Endothelial cell of umbilical vein (primary cell): ENCODE measurements at regions not wholly inside any gene's neighbourhood (a gene's known extent, or its start where the extent isn't known, plus 50 kb on each side); places are given as distances from the start of the nearest gene placed in this dataset.

ENCODE experiments used
- BruUV-seq: library from RNA; stranded (reverse); fragments of 400-500 nt; replicated peaks from 2 replicates; lab custom pipeline; 2021; lab: Mats Ljungman, UMichigan
- CTCF ChIA-PET: fragments of 300-600, 350-600 bp; sonication (Branson Sonifier 250); formaldehyde crosslinking; loops from one replicate; lab custom pipeline; 2021; ENCODE audit warnings: antibody characterized with exemption, inconsistent platforms; lab: Charles Lee
- POLR2A ChIA-PET: fragments of 300-600, 350-600 bp; sonication (Branson Sonifier 250); formaldehyde crosslinking; loops from one replicate; lab custom pipeline; 2021; ENCODE audit warnings: antibody characterized with exemption, inconsistent platforms; lab: Charles Lee
- DNase-seq: peaks from one replicate; pipeline ENCODE4 v3.0.0-alpha.2; 2011; ENCODE audit warnings: low read depth, low spot score
- FAIRE-seq: peaks from 2 replicates; lab custom pipeline; 2011; peaks lifted over from hg19 to GRCh38; lab: Jason Lieb, UNC
- H2AFZ ChIP-seq: 2 replicates; pipeline ENCODE4 v1.6.0; 2012; ENCODE audit warnings: low read depth, low read length, control low read depth, inconsistent platforms
- H3K27ac ChIP-seq: 2 replicates; pipeline ENCODE4 v1.5.1; 2011; ENCODE audit warnings: low read depth, mild to moderate bottlenecking, control low read depth, low read length, moderate library complexity; ENCODE audit not compliant: insufficient read depth
- H3K27me3 ChIP-seq, 2 experiments: 2 replicates each; pipeline versions ENCODE4 v1.6.0 to v1.6.1; 2011; ENCODE audit warnings: low read length in 2 of 2, mixed read lengths in 1 of 2; ENCODE audit not compliant: control insufficient read depth in 2 of 2, insufficient read depth in 2 of 2
- H3K36me3 ChIP-seq, 2 experiments: 2 replicates in 1 of 2; 3 replicates in 1 of 2; pipeline ENCODE4 v1.5.1; 2011; ENCODE audit warnings: low read length in 2 of 2, mild to moderate bottlenecking in 1 of 2, moderate library complexity in 1 of 2; ENCODE audit not compliant: control insufficient read depth in 2 of 2, insufficient read depth in 2 of 2; ENCODE audit errors: extremely low read depth in 1 of 2
- H3K4me1 ChIP-seq: 3 replicates; pipeline ENCODE4 v1.5.1; 2011; ENCODE audit warnings: mild to moderate bottlenecking, low read length; ENCODE audit not compliant: control insufficient read depth, insufficient read depth; ENCODE audit errors: extremely low read depth
- H3K4me2 ChIP-seq: 2 replicates; pipeline ENCODE4 v1.6.1; 2011; ENCODE audit warnings: low read length, control low read depth, mixed read lengths; ENCODE audit not compliant: insufficient read depth
- H3K4me3 ChIP-seq, 3 experiments: fragments of 200-600 bp in 1 of 3; sonication (generic), shearing (Covaris generic) in 1 of 3; replicated peaks in 1 of 3; 2 replicates each; pipeline ENCODE4 v1.5.1; 2011 to 2016; ENCODE audit warnings: control low read depth in 3 of 3, low read length in 3 of 3, mild to moderate bottlenecking in 2 of 3, inconsistent platforms in 1 of 3, low read depth in 1 of 3, moderate library complexity in 1 of 3; ENCODE audit not compliant: insufficient read depth in 1 of 3
- H3K79me2 ChIP-seq: 2 replicates; pipeline ENCODE4 v1.6.0; 2012; ENCODE audit warnings: low read length, inconsistent platforms; ENCODE audit not compliant: control insufficient read depth, insufficient read depth
- H3K9ac ChIP-seq: replicated peaks from 2 replicates; pipeline ENCODE3; 2011; ENCODE audit warnings: low read length, control low read depth; ENCODE audit not compliant: insufficient read depth; ENCODE audit errors: extremely low read depth
- H3K9me1 ChIP-seq: replicated peaks from 3 replicates; pipeline ENCODE4 v1.6.0; 2011; ENCODE audit warnings: mild to moderate bottlenecking, low read length; ENCODE audit not compliant: control insufficient read depth, insufficient read depth; ENCODE audit errors: extremely low read depth
- H3K9me3 ChIP-seq: replicated peaks from 2 replicates; pipeline ENCODE4 v1.5.1; 2012; ENCODE audit warnings: low read length, inconsistent platforms; ENCODE audit not compliant: control insufficient read depth, insufficient read depth
- H4K20me1 ChIP-seq: replicated peaks from 2 replicates; pipeline ENCODE3; 2011; ENCODE audit warnings: mild to moderate bottlenecking, low read length; ENCODE audit not compliant: control insufficient read depth, insufficient read depth; ENCODE audit errors: extremely low read depth
- CTCF ChIP-seq, 2 donors: IDR thresholded peaks; 1 replicate in 1 of 2; 2 replicates in 1 of 2; pipeline ENCODE4 v1.5.1; 2011; ENCODE audit warnings: low read length in 2 of 2, mild to moderate bottlenecking in 2 of 2, moderate library complexity in 2 of 2, control low read depth in 1 of 2, inconsistent platforms in 1 of 2, low read depth in 1 of 2; ENCODE audit not compliant: insufficient read depth in 1 of 2; ENCODE audit errors: extremely low read depth in 1 of 2
- EZH2 ChIP-seq: IDR thresholded peaks from 2 replicates; pipeline ENCODE4 v1.6.1; 2012; ENCODE audit warnings: borderline replicate concordance, low read depth, mild to moderate bottlenecking, moderate library complexity, low read length, inconsistent platforms; ENCODE audit not compliant: severe bottlenecking
- FOS ChIP-seq: IDR thresholded peaks from 2 replicates; pipeline ENCODE4 v1.6.1; 2011; ENCODE audit warnings: mild to moderate bottlenecking, low read length, moderate library complexity, borderline replicate concordance; ENCODE audit not compliant: insufficient read depth
- GATA2 ChIP-seq: IDR thresholded peaks from 2 replicates; pipeline ENCODE4 v1.7.0; 2011; ENCODE audit warnings: low read depth, mild to moderate bottlenecking, moderate library complexity, mixed read lengths, low read length; ENCODE audit not compliant: insufficient read length, insufficient read depth
- JUN ChIP-seq: IDR thresholded peaks from 2 replicates; pipeline ENCODE4 v1.6.1; 2011; ENCODE audit warnings: borderline replicate concordance, low read depth; ENCODE audit not compliant: insufficient read length, insufficient read depth
- MAX ChIP-seq: IDR thresholded peaks from 2 replicates; pipeline ENCODE4 v1.6.1; 2011; ENCODE audit not compliant: insufficient read depth, insufficient read length
- MYC ChIP-seq: IDR thresholded peaks from one replicate; pipeline ENCODE4 v1.6.1; 2011; ENCODE audit warnings: mild to moderate bottlenecking, low read depth, low read length
- POLR2A ChIP-seq: IDR thresholded peaks from 2 replicates; pipeline ENCODE4 v1.6.1; 2012; ENCODE audit warnings: low read depth, mild to moderate bottlenecking, control low read depth, low read length
- POLR2AphosphoS5 ChIP-seq: IDR thresholded peaks from 2 replicates; pipeline ENCODE4 v1.6.1; 2012; ENCODE audit warnings: low read depth, mild to moderate bottlenecking, control low read depth, low read length, moderate library complexity; ENCODE audit not compliant: insufficient read depth
- dilution Hi-C: fragments of 300-500 bp; cut with MboI; formaldehyde crosslinking; loops from one replicate; pipeline ENCODE4 v1.15.0; 2019; ENCODE audit warnings: low sequenced_read_pairs; ENCODE audit not compliant: extremely low pct_ligation_motif_present
- intact Hi-C: fragments of 100-400 bp; cut with micrococcal nuclease; formaldehyde crosslinking; loops from one replicate; pipeline ENCODE4 v1.10.0; 2022

- no peak for FAIRE-seq
Measured at GRCh38 chr1:170354690-170355089, 177.3 kb upstream of the GORAB start.

GRCh38 chr1:170355267-170355801 lies 176.6 kb upstream of the GORAB start:
- no peaks in the 10 kb centered on the region for H3K27me3 ChIP-seq
- H3K9me3 ChIP-seq, result no peaks in the 10 kb centered on the region
- FAIRE-seq, result no peak
- TF ChIP-seq FOS, result no peak
- TF ChIP-seq GATA2, result no peak
- no peak for TF ChIP-seq EZH2
- TF ChIP-seq POLR2AphosphoS5, result no peak
- TF ChIP-seq MAX, result no peak
- TF ChIP-seq POLR2A, result no peak
- no peak for TF ChIP-seq MYC
- TF ChIP-seq CTCF (IDR thresholded peaks at IDR 0.05; ENCODE audit: extremely low read depth in 1 of 2, insufficient read depth in 1 of 2, low read depth in 1 of 2, low read length in 2 of 2), result no peak
- no peak for TF ChIP-seq JUN
- H3K79me2 ChIP-seq, result no peaks in the 10 kb centered on the region
- no peaks in the 10 kb centered on the region for H3K36me3 ChIP-seq
- CTCF ChIA-PET, result no interaction called here
- H3K27ac ChIP-seq, result no peak overlapping the region
- no peaks in the 10 kb centered on the region for H3K4me1 ChIP-seq
- H3K4me3 ChIP-seq, result no peak overlapping the region
- H3K9ac ChIP-seq, result no peak overlapping the region
- no peak overlapping the region for H2AFZ ChIP-seq
- POLR2A ChIA-PET, result no interaction called here
- BruUV-seq, result no TSS peak
- dilution Hi-C loops (no loop called here), intact Hi-C loops (no loop called here)
- no peak for DNase-seq
- no peak overlapping the region for H3K4me2 ChIP-seq
- H3K9me1 ChIP-seq, result no peaks in the 10 kb centered on the region
- no peaks in the 10 kb centered on the region for H4K20me1 ChIP-seq

More at GRCh38 chr1:170354690-170355089, 177.3 kb upstream of the GORAB start:
- CTCF ChIA-PET, result interaction anchor here (0.9 kb wide), 1 partner anchor 41 kb away, joined by 3 read pairs; no protein-coding TSS in a partner anchor
- no peaks in the 10 kb centered on the region for H3K4me1 ChIP-seq
- DNase-seq, result no peak
- H2AFZ ChIP-seq, result no peak overlapping the region
- BruUV-seq, result no TSS peak
- TF ChIP-seq FOS (no peak), GATA2 (no peak), MAX (no peak), EZH2 (no peak), MYC (no peak)
- POLR2A ChIA-PET, result no interaction called here
- dilution Hi-C loops, result no loop called here
- H3K4me2 ChIP-seq, result no peak overlapping the region
- H3K27ac ChIP-seq, result no peak overlapping the region
- H4K20me1 ChIP-seq, result no peaks in the 10 kb centered on the region
- H3K9me1 ChIP-seq, result no peaks in the 10 kb centered on the region
- no peak overlapping the region for H3K9ac ChIP-seq
- H3K36me3 ChIP-seq, result no peaks in the 10 kb centered on the region
- intact Hi-C loops, result no loop called here
- no peaks in the 10 kb centered on the region for H3K27me3 ChIP-seq
- no peaks in the 10 kb centered on the region for H3K79me2 ChIP-seq
- no peak overlapping the region for H3K4me3 ChIP-seq
- no peaks in the 10 kb centered on the region for H3K9me3 ChIP-seq
